HepG2 (cell line): ENCODE measurements at regions not wholly inside any gene's neighbourhood (a gene's known extent, or its start where the extent isn't known, plus 50 kb on each side); places are given as distances from the start of the nearest gene placed in this dataset.

ENCODE experiments used
- ATAC-seq: fragments of 200-7000 bp; cut with Tn5 transposase; 3 replicates; pipeline ENCODE4 v1.9.1; 2020; ENCODE audit warnings: mild to moderate bottlenecking, moderate library complexity
- BruUV-seq: library from RNA; stranded (reverse); fragments of 400-500 nt; replicated peaks from 2 replicates; lab custom pipeline; 2021; lab: Mats Ljungman, UMichigan
- CTCF ChIA-PET: fragments of 300-600 bp; formaldehyde crosslinking; extraction: SDS; loops from one replicate; lab custom pipeline; 2021; ENCODE audit warnings: low total read pairs, inconsistent platforms, low intra/inter-chr PET ratio; lab: Yijun Ruan, JAX
- POLR2A ChIA-PET: fragments of 350-600 bp; sonication (Branson Sonifier 250); formaldehyde crosslinking; loops from one replicate; lab custom pipeline; 2020; ENCODE audit warnings: antibody characterized with exemption, inconsistent platforms; lab: Yijun Ruan, JAX
- DNase-seq: peaks from one replicate; pipeline ENCODE4 v3.0.0-alpha.2; 2015; ENCODE audit warnings: low spot score
- FAIRE-seq: peaks from 3 replicates; lab custom pipeline; 2011; peaks lifted over from hg19 to GRCh38; lab: Jason Lieb, UNC
- H2AFZ ChIP-seq: one replicate; pipeline ENCODE4 v1.6.1; 2011; ENCODE audit warnings: low read length, inconsistent platforms
- H3K27ac ChIP-seq: fragments of 300-600 bp; 3 replicates; pipeline ENCODE4 v1.8.0; 2011; ENCODE audit warnings: mixed run types, mild to moderate bottlenecking, mixed read lengths, low read length, inconsistent platforms; ENCODE audit not compliant: insufficient read depth; ENCODE audit errors: extremely low read length
- H3K27me3 ChIP-seq, 2 experiments: fragments of 200-600 bp in 1 of 2; 2 replicates in 1 of 2; 3 replicates in 1 of 2; pipeline versions ENCODE4 v1.6.0 to v1.8.0; 2011; ENCODE audit warnings: low read length in 2 of 2, mild to moderate bottlenecking in 2 of 2, moderate library complexity in 2 of 2, inconsistent platforms in 1 of 2; ENCODE audit not compliant: insufficient read depth in 2 of 2, control insufficient read depth in 1 of 2
- H3K36me3 ChIP-seq, 2 experiments: fragments of 200-600 bp in 1 of 2; replicated peaks in 1 of 2; 2 replicates in 1 of 2; 3 replicates in 1 of 2; pipeline versions ENCODE4 v1.5.1 to v1.8.0; 2011; ENCODE audit warnings: low read length in 2 of 2, inconsistent platforms in 1 of 2; ENCODE audit not compliant: insufficient read depth in 2 of 2, control insufficient read depth in 1 of 2
- H3K4me1 ChIP-seq: 2 replicates; pipeline ENCODE4 v1.5.1; 2012; ENCODE audit warnings: low read length, inconsistent platforms; ENCODE audit not compliant: insufficient read depth
- H3K4me2 ChIP-seq: 2 replicates; pipeline ENCODE4 v1.6.0; 2011; ENCODE audit warnings: low read depth, low read length, inconsistent platforms
- H3K4me3 ChIP-seq, 3 experiments: fragments of 200-600 bp in 1 of 3; sonication (generic), shearing (Covaris generic) in 1 of 3; replicated peaks in 1 of 3; 2 replicates each; pipeline ENCODE4 v1.5.1; 2011 to 2016; ENCODE audit warnings: low read length in 3 of 3, inconsistent platforms in 2 of 3, low read depth in 2 of 3, mild to moderate bottlenecking in 2 of 3, control low read depth in 1 of 3, mixed read lengths in 1 of 3; ENCODE audit not compliant: insufficient read depth in 1 of 3
- H3K79me2 ChIP-seq: one replicate; pipeline ENCODE4 v1.6.1; 2011; ENCODE audit warnings: low read length, inconsistent platforms; ENCODE audit not compliant: insufficient read depth
- H3K9ac ChIP-seq: 2 replicates; pipeline ENCODE4 v1.6.0; 2011; ENCODE audit warnings: mild to moderate bottlenecking, low read depth, low read length, inconsistent platforms; ENCODE audit not compliant: insufficient read depth
- H3K9me3 ChIP-seq: 2 replicates; pipeline ENCODE4 v1.5.1; 2012; ENCODE audit warnings: mild to moderate bottlenecking, low read length
- H4K20me1 ChIP-seq: 2 replicates; pipeline ENCODE4 v1.6.0; 2011; ENCODE audit warnings: inconsistent platforms, mild to moderate bottlenecking, low read length, moderate library complexity; ENCODE audit not compliant: insufficient read depth
- ARNT ChIP-seq: fragments of 450-650 bp; IDR thresholded peaks from 2 replicates; pipeline ENCODE4 v1.6.1; 2017
- CCDC6 ChIP-seq: sonication (generic); formaldehyde crosslinking; IDR thresholded peaks from 2 replicates; pipeline ENCODE4 v1.8.1; 2022; ENCODE audit warnings: mild to moderate bottlenecking, missing genetic modification reagents, moderate library complexity
- IRF2 ChIP-seq: IDR thresholded peaks from 2 replicates; pipeline ENCODE4 v1.6.1; 2018; ENCODE audit warnings: missing genetic modification reagents, missing compliant biosample characterization
- JUND ChIP-seq: sonication (generic); formaldehyde crosslinking; IDR thresholded peaks from 2 replicates; pipeline ENCODE4 v1.8.0; 2022; ENCODE audit warnings: mild to moderate bottlenecking, missing genetic modification reagents
- LCORL ChIP-seq, 2 experiments: fragments of 450-650 bp in 1 of 2; sonication (generic) in 1 of 2; formaldehyde crosslinking in 1 of 2; IDR thresholded peaks; 2 replicates each; pipeline versions ENCODE4 v1.5.0 to v1.6.1; 2017 to 2020; ENCODE audit warnings: antibody characterized with exemption in 1 of 2, missing genetic modification reagents in 1 of 2
- MTA3 ChIP-seq: sonication (generic); formaldehyde crosslinking; IDR thresholded peaks from 2 replicates; pipeline ENCODE4 v1.4.0; 2020; ENCODE audit warnings: missing genetic modification reagents
- PRPF4 ChIP-seq: fragments of 200-400 bp; formaldehyde crosslinking; IDR thresholded peaks from 2 replicates; pipeline ENCODE4 v1.6.1; 2016; ENCODE audit warnings: low read length, low read depth; ENCODE audit not compliant: poor library complexity, severe bottlenecking
- STAG1 ChIP-seq: sonication (generic); formaldehyde crosslinking; IDR thresholded peaks from 2 replicates; pipeline ENCODE4 v1.4.0; 2020; ENCODE audit warnings: missing genetic modification reagents
- YEATS2 ChIP-seq: sonication (generic); formaldehyde crosslinking; IDR thresholded peaks from 2 replicates; pipeline ENCODE4 v1.4.0; 2020; ENCODE audit warnings: missing genetic modification reagents, borderline replicate concordance
- ZFP41 ChIP-seq: sonication (generic); formaldehyde crosslinking; IDR thresholded peaks from 2 replicates; pipeline ENCODE4 v1.4.0; 2020; ENCODE audit warnings: mild to moderate bottlenecking, missing genetic modification reagents, borderline replicate concordance
- ZNF337 ChIP-seq: sonication (generic); formaldehyde crosslinking; IDR thresholded peaks from 2 replicates; pipeline ENCODE4 v1.5.1; 2020; ENCODE audit warnings: missing genetic modification reagents, low read depth, mild to moderate bottlenecking, borderline replicate concordance
- ZNF557 ChIP-seq: sonication (generic); formaldehyde crosslinking; IDR thresholded peaks from 2 replicates; pipeline ENCODE4 v1.4.0; 2020; ENCODE audit warnings: missing genetic modification reagents
- ZNF558 ChIP-seq: sonication (generic); formaldehyde crosslinking; IDR thresholded peaks from 2 replicates; pipeline ENCODE4 v1.9.0; 2022; ENCODE audit warnings: mild to moderate bottlenecking, missing genetic modification reagents, borderline replicate concordance
- ZNF569 ChIP-seq: sonication (generic); formaldehyde crosslinking; IDR thresholded peaks from 2 replicates; pipeline ENCODE4 v1.5.0; 2020; ENCODE audit warnings: mild to moderate bottlenecking, missing genetic modification reagents, moderate library complexity, borderline replicate concordance
- ZNF761 ChIP-seq: sonication (generic); formaldehyde crosslinking; conservative IDR thresholded peaks from 2 replicates; pipeline ENCODE4 v1.4.0; 2020; ENCODE audit warnings: mild to moderate bottlenecking, missing genetic modification reagents
- ZNF780A ChIP-seq: sonication (generic); formaldehyde crosslinking; IDR thresholded peaks from 2 replicates; pipeline ENCODE4 v1.8.0; 2022; ENCODE audit warnings: mild to moderate bottlenecking, missing genetic modification reagents, moderate library complexity
- WGBS: methylation state at CpG from one replicate; pipeline ENCODE4 v1.1.6; 2017; ENCODE audit warnings: low lambda C conversion rate; 5-methylcytosine and 5-hydroxymethylcytosine counted together
- in situ Hi-C: cut with HindIII; loops from 2 replicates; pipeline ENCODE4 v1.10.0; 2017; ENCODE audit warnings: low pct_unique_long_range_greater_than_20kb; ENCODE audit not compliant: extremely low pct_ligation_motif_present
- intact Hi-C: fragments of 100-400 bp; cut with micrococcal nuclease; formaldehyde crosslinking; loops from one replicate; pipeline ENCODE4 v1.10.0; 2022; ENCODE audit not compliant: unreplicated experiment
- TF ChIP-seq, protein P1 (sequence below): sonication (generic); formaldehyde crosslinking; IDR thresholded peaks from 2 replicates; pipeline ENCODE4 v1.9.0; 2021; ENCODE audit warnings: missing genetic modification reagents, borderline replicate concordance
- TF ChIP-seq, protein P2 (sequence below): sonication (generic); formaldehyde crosslinking; IDR thresholded peaks from 2 replicates; pipeline ENCODE4 v1.4.0; 2020; ENCODE audit warnings: missing genetic modification reagents
- TF ChIP-seq, protein P3 (sequence below): sonication (generic); formaldehyde crosslinking; IDR thresholded peaks from 2 replicates; pipeline ENCODE4 v1.5.1; 2020; ENCODE audit warnings: missing genetic modification reagents, mild to moderate bottlenecking, borderline replicate concordance

DNA sequence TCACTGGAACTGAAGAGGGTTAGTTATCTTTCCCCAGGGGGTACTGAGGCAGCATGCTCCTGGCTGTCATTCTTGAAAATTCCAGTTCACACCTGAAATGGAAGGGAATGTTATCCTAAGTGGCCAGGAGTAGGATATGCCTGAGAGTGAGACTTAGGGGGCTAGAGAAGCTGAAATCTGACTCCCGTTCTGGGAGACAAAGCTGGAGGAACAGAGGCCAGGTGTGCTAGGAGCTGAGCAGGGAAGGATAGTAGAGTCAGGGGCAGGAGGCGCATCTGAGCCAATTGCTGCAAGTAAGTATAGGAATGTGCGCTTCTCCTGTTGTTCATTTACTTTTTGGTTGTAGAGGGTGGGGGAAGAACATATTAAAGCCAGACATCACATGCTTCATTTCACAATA, 58.1 kb upstream of the KIAA1217 start (continued):
- TF ChIP-seq ZNF337 (CRISPR knock-in tag) = no peak
- no peak for TF ChIP-seq JUND
- TF ChIP-seq ZNF780A (CRISPR knock-in tag) = no peak
- TF ChIP-seq, protein P1, sequence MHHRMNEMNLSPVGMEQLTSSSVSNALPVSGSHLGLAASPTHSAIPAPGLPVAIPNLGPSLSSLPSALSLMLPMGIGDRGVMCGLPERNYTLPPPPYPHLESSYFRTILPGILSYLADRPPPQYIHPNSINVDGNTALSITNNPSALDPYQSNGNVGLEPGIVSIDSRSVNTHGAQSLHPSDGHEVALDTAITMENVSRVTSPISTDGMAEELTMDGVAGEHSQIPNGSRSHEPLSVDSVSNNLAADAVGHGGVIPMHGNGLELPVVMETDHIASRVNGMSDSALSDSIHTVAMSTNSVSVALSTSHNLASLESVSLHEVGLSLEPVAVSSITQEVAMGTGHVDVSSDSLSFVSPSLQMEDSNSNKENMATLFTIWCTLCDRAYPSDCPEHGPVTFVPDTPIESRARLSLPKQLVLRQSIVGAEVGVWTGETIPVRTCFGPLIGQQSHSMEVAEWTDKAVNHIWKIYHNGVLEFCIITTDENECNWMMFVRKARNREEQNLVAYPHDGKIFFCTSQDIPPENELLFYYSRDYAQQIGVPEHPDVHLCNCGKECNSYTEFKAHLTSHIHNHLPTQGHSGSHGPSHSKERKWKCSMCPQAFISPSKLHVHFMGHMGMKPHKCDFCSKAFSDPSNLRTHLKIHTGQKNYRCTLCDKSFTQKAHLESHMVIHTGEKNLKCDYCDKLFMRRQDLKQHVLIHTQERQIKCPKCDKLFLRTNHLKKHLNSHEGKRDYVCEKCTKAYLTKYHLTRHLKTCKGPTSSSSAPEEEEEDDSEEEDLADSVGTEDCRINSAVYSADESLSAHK (CRISPR knock-in tag) = no peak
- TF ChIP-seq ZNF569 (CRISPR knock-in tag) = no peak
- TF ChIP-seq ZNF558 (CRISPR knock-in tag) = no peak
- no peak for TF ChIP-seq STAG1 (CRISPR knock-in tag)
- TF ChIP-seq, protein P2, sequence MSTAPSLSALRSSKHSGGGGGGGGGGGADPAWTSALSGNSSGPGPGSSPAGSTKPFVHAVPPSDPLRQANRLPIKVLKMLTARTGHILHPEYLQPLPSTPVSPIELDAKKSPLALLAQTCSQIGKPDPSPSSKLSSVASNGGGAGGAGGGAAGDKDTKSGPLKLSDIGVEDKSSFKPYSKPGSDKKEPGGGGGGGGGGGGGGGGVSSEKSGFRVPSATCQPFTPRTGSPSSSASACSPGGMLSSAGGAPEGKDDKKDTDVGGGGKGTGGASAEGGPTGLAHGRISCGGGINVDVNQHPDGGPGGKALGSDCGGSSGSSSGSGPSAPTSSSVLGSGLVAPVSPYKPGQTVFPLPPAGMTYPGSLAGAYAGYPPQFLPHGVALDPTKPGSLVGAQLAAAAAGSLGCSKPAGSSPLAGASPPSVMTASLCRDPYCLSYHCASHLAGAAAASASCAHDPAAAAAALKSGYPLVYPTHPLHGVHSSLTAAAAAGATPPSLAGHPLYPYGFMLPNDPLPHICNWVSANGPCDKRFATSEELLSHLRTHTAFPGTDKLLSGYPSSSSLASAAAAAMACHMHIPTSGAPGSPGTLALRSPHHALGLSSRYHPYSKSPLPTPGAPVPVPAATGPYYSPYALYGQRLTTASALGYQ (CRISPR knock-in tag) = no peak

DNA sequence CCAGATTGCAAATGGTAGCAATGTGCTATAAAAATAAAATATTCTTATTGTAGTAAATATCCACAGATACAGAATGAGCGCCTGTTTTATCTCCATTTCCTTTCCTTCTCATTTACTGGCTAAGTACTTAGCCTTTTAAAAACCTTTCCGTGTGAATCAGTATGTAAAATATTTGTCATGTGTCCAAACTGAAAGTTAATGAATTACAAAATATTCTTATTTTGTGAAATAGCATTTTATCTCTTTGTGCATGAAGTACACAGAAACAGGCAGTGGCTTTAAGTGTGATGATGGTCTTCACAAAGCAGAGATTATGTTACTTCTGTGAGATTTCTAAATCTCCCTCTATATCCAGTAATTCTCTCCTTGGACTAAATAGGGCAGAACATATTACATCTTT, 56.7 kb upstream of the KIAA1217 start:
- intact Hi-C loops = no loop called here
- H3K27me3 ChIP-seq = no peaks in the 10 kb centered on the region; a peak in 1 of 5 replicates
- ATAC-seq (no peak), DNase-seq (no peak), FAIRE-seq (no peak)
- ChIA-PET POLR2A (no interaction called here), CTCF (no interaction called here)
- H3K9ac ChIP-seq = no peak overlapping the region
- no TSS peak for BruUV-seq
- H2AFZ ChIP-seq = no peak overlapping the region
- no peak overlapping the region for H3K4me2 ChIP-seq
- no peak overlapping the region for H3K27ac ChIP-seq
- H3K79me2 ChIP-seq = no peaks in the 10 kb centered on the region
- H3K9me3 ChIP-seq = no peaks in the 10 kb centered on the region
- H3K36me3 ChIP-seq = no peaks in the 10 kb centered on the region
- in situ Hi-C loops = no loop called here
- H3K4me1 ChIP-seq = no peaks in the 10 kb centered on the region
- 10% methylated on average over 2 of the region's 2 CpGs for WGBS
- no peaks in the 10 kb centered on the region for H4K20me1 ChIP-seq
- no peak overlapping the region for H3K4me3 ChIP-seq
- no peak for TF ChIP-seq YEATS2 (CRISPR knock-in tag)
- no peak for TF ChIP-seq IRF2 (CRISPR knock-in tag)
- no peak for TF ChIP-seq ARNT
- no peak for TF ChIP-seq ZNF761 (CRISPR knock-in tag)
- no peak for TF ChIP-seq MTA3
- no peak for TF ChIP-seq CCDC6 (CRISPR knock-in tag)
- no peak for TF ChIP-seq LCORL (IDR thresholded peaks at IDR 0.05)
- TF ChIP-seq LCORL (CRISPR knock-in tag; IDR thresholded peaks at IDR 0.05) = no peak
- TF ChIP-seq, protein P3, sequence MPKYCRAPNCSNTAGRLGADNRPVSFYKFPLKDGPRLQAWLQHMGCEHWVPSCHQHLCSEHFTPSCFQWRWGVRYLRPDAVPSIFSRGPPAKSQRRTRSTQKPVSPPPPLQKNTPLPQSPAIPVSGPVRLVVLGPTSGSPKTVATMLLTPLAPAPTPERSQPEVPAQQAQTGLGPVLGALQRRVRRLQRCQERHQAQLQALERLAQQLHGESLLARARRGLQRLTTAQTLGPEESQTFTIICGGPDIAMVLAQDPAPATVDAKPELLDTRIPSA (CRISPR knock-in tag) = no peak
- TF ChIP-seq ZNF557 = no peak
- TF ChIP-seq PRPF4 = no peak
- TF ChIP-seq ZFP41 (CRISPR knock-in tag) = no peak
